ENCODE measurements at regions not wholly inside any gene's neighbourhood (a gene's known extent, or its start where the extent isn't known, plus 50 kb on each side); places are given as distances from the start of the nearest gene placed in this dataset.

GRCh38 chr3:66692042-66692765 lies 191.4 kb upstream of the LRIG1 start:
- no peak for DNase-seq (ENCODE audit: low spot score in 2 of 2)
- Histone ChIP-seq H3K4me3 (no peak overlapping the region), H3K36me3 (no peaks in the 10 kb centered on the region), H3K9me3 (no peaks in the 10 kb centered on the region), H3K27ac (peak overlapping the region in 2 of 4 donors; percentile 5 to 66), H3K27me3 (no peaks in the 10 kb centered on the region), H3K4me1 (peaks cover 0 to 25% (median 9%) of the 10 kb centered on the region in 4 donors)
- 76 to 84% methylated on average over 5 of the region's 5 CpGs for WGBS, 2 donors
- TF ChIP-seq EP300 (IDR thresholded peaks at IDR 0.05) (no peak), CTCF (IDR thresholded peaks at IDR 0.05) (no peak), POLR2A (IDR thresholded peaks at IDR 0.05) (no peak)

- 55 to 58% methylated on average over 5 of the region's 5 CpGs for WGBS, 2 donors
- Histone ChIP-seq H3K36me3 (no peaks in the 10 kb centered on the region), H3K4me1 (peaks cover 0 to 25% (median 9%) of the 10 kb centered on the region in 4 donors), H3K9me3 (no peaks in the 10 kb centered on the region), H3K27me3 (no peaks in the 10 kb centered on the region), H3K27ac (peak overlapping the region in 2 of 4 donors; percentile 5 to 66), H3K4me3 (no peak overlapping the region)
- no peak for TF ChIP-seq POLR2A (IDR thresholded peaks at IDR 0.05)
- no peak for TF ChIP-seq EP300 (IDR thresholded peaks at IDR 0.05)
- TF ChIP-seq CTCF (IDR thresholded peaks at IDR 0.05): no peak
- no peak for DNase-seq (ENCODE audit: low spot score in 2 of 2)
Measured at GRCh38 chr3:66692766-66693150, 191.9 kb upstream of the LRIG1 start.

- H3K36me3 ChIP-seq: no peaks in the 10 kb centered on the region
- H3K4me1 ChIP-seq: peaks cover 0 to 25% (median 9%) of the 10 kb centered on the region in 4 donors
- peak; percentile 28 to 35 for DNase-seq (ENCODE audit: low spot score in 2 of 2)
- 21 to 25% methylated on average over 10 of the region's 10 CpGs for WGBS, 2 donors
- H3K4me3 ChIP-seq: no peak overlapping the region
- TF ChIP-seq CTCF (IDR thresholded peaks at IDR 0.05): no peak
- TF ChIP-seq EP300 (IDR thresholded peaks at IDR 0.05): no peak
- no peak for TF ChIP-seq POLR2A (IDR thresholded peaks at IDR 0.05)
- H3K27me3 ChIP-seq: no peaks in the 10 kb centered on the region
- H3K9me3 ChIP-seq: no peaks in the 10 kb centered on the region
- H3K27ac ChIP-seq: peak overlapping the region in 2 of 4 donors; percentile 5 to 66
Measured at GRCh38 chr3:66693461-66694031, 192.7 kb upstream of the LRIG1 start.

GRCh38 chr3:66702126-66702525 lies 201.3 kb upstream of the LRIG1 start:
- H3K4me1 ChIP-seq: no peaks in the 10 kb centered on the region
- no peak overlapping the region for H3K4me3 ChIP-seq
- no peaks in the 10 kb centered on the region for H3K36me3 ChIP-seq
- whole genome bisulfite sequencing, 2 donors: 86 to 92% methylated on average over 3 of the region's 3 CpGs
- H3K27me3 ChIP-seq: no peaks in the 10 kb centered on the region
- H3K9me3 ChIP-seq: no peaks in the 10 kb centered on the region
- TF ChIP-seq EP300 (IDR thresholded peaks at IDR 0.05) (no peak), CTCF (IDR thresholded peaks at IDR 0.05) (no peak), POLR2A (IDR thresholded peaks at IDR 0.05) (no peak)
- no peak for DNase-seq (ENCODE audit: low spot score in 2 of 2)
- no peak overlapping the region for H3K27ac ChIP-seq

- WGBS, 2 donors: 94 to 95% methylated on average over 2 of the region's 2 CpGs
Measured at GRCh38 chr3:66703501-66703900, 202.7 kb upstream of the LRIG1 start.

More at GRCh38 chr3:66703501-66703900, 202.7 kb upstream of the LRIG1 start:
- TF ChIP-seq EP300 (IDR thresholded peaks at IDR 0.05) (no peak), CTCF (IDR thresholded peaks at IDR 0.05) (no peak), POLR2A (IDR thresholded peaks at IDR 0.05) (no peak)
- no peaks in the 10 kb centered on the region for H3K27me3 ChIP-seq
- no peaks in the 10 kb centered on the region for H3K36me3 ChIP-seq
- H3K9me3 ChIP-seq: no peaks in the 10 kb centered on the region
- no peak for DNase-seq (ENCODE audit: low spot score in 2 of 2)
- no peak overlapping the region for H3K27ac ChIP-seq
- no peak overlapping the region for H3K4me3 ChIP-seq
- H3K4me1 ChIP-seq: no peaks in the 10 kb centered on the region
